Muscle of leg (tissue), 3 donors: ENCODE measurements at regions not wholly inside any gene's neighbourhood (a gene's known extent, or its start where the extent isn't known, plus 50 kb on each side); places are given as distances from the start of the nearest gene placed in this dataset.
A peak's percentile ranks its signal among the peaks of the same experiment; 100 is the strongest.

Experiments used
- DNase-seq: peaks from one replicate; pipeline ENCODE4 v3.0.0; 2013
- H3K27ac ChIP-seq: one replicate; pipeline ENCODE4 v1.5.1; 2013; ENCODE audit warnings: mild to moderate bottlenecking, low read length, control low read depth
- H3K27me3 ChIP-seq: one replicate; pipeline ENCODE4 v1.6.1; 2013; ENCODE audit warnings: low read length; ENCODE audit not compliant: control insufficient read depth, insufficient read depth
- H3K36me3 ChIP-seq: one replicate; pipeline ENCODE4 v1.6.1; 2013; ENCODE audit warnings: low read length; ENCODE audit not compliant: control insufficient read depth, insufficient read depth
- H3K4me1 ChIP-seq: one replicate; pipeline ENCODE4 v1.6.1; 2013; ENCODE audit warnings: low read length; ENCODE audit not compliant: control insufficient read depth, insufficient read depth
- H3K4me3 ChIP-seq: one replicate; pipeline ENCODE4 v1.5.1; 2013; ENCODE audit warnings: low read length, control low read depth
- H3K9me3 ChIP-seq: replicated peaks from 2 replicates; pipeline ENCODE4 v1.6.1; 2013; ENCODE audit warnings: low read depth, low read length; ENCODE audit not compliant: control insufficient read depth
- whole genome bisulfite sequencing: methylation state at CpG from one replicate; pipeline ENCODE4 v1.1.5; 2013; ENCODE audit warnings: missing lambda C conversion rate; ENCODE audit not compliant: insufficient coverage; 5-methylcytosine and 5-hydroxymethylcytosine counted together

- no peaks in the 10 kb centered on the region for H3K4me1 ChIP-seq
- no peak for DNase-seq
- no peak overlapping the region for H3K4me3 ChIP-seq
- H3K36me3 ChIP-seq = no peaks in the 10 kb centered on the region
- WGBS = 80% methylated on average over 1 of the region's 2 CpGs
- H3K27me3 ChIP-seq = no peaks in the 10 kb centered on the region
- no peak overlapping the region for H3K27ac ChIP-seq
- H3K9me3 ChIP-seq = no peaks in the 10 kb centered on the region
Observed at GRCh38 chr6:11486959-11487358, 50.6 kb upstream of the TMEM170B start.

GRCh38 chr6:11486486-11486885 is 51.1 kb upstream of the TMEM170B start:
- 78% methylated on average over 3 of the region's 7 CpGs for WGBS

GRCh38 chr6:11486051-11486450 is 51.5 kb upstream of the TMEM170B start:
- no peaks in the 10 kb centered on the region for H3K4me1 ChIP-seq
- 100% methylated on average over 1 of the region's 2 CpGs for WGBS

More at GRCh38 chr6:11486486-11486885, 51.1 kb upstream of the TMEM170B start:
- Histone ChIP-seq H3K36me3 (no peaks in the 10 kb centered on the region), H3K9me3 (no peaks in the 10 kb centered on the region), H3K4me1 (no peaks in the 10 kb centered on the region), H3K27ac (no peak overlapping the region), H3K4me3 (no peak overlapping the region), H3K27me3 (no peaks in the 10 kb centered on the region)
- DNase-seq = no peak

GRCh38 chr6:11485271-11485670 is 52.3 kb upstream of the TMEM170B start:
- Histone ChIP-seq H3K4me3 (no peak overlapping the region), H3K4me1 (no peaks in the 10 kb centered on the region), H3K27ac (no peak overlapping the region), H3K9me3 (no peaks in the 10 kb centered on the region), H3K27me3 (no peaks in the 10 kb centered on the region), H3K36me3 (no peaks in the 10 kb centered on the region)
- WGBS = 80% methylated on average over 1 of the region's 4 CpGs
- DNase-seq = no peak

More at GRCh38 chr6:11486051-11486450, 51.5 kb upstream of the TMEM170B start:
- Histone ChIP-seq H3K9me3 (no peaks in the 10 kb centered on the region), H3K4me3 (no peak overlapping the region), H3K27ac (no peak overlapping the region), H3K27me3 (no peaks in the 10 kb centered on the region), H3K36me3 (no peaks in the 10 kb centered on the region)
- DNase-seq = no peak

GRCh38 chr6:11484441-11484840 is 53.1 kb upstream of the TMEM170B start:
- WGBS = 60% methylated on average over 1 of the region's 2 CpGs
- peak; percentile 34 for DNase-seq
- Histone ChIP-seq H3K4me1 (no peaks in the 10 kb centered on the region), H3K36me3 (no peaks in the 10 kb centered on the region), H3K9me3 (no peaks in the 10 kb centered on the region), H3K27ac (no peak overlapping the region), H3K27me3 (no peaks in the 10 kb centered on the region), H3K4me3 (no peak overlapping the region)

GRCh38 chr6:11482616-11483015 is 54.9 kb upstream of the TMEM170B start:
- Histone ChIP-seq H3K36me3 (no peaks in the 10 kb centered on the region), H3K27ac (no peak overlapping the region), H3K4me1 (no peaks in the 10 kb centered on the region), H3K4me3 (no peak overlapping the region), H3K9me3 (no peaks in the 10 kb centered on the region), H3K27me3 (no peaks in the 10 kb centered on the region)
- 100% methylated on average over 1 of the region's 3 CpGs for WGBS
- no peak for DNase-seq

- H3K27ac ChIP-seq = no peak overlapping the region
- H3K27me3 ChIP-seq = no peaks in the 10 kb centered on the region
- H3K4me1 ChIP-seq = no peaks in the 10 kb centered on the region
- no peaks in the 10 kb centered on the region for H3K9me3 ChIP-seq
- H3K36me3 ChIP-seq = no peaks in the 10 kb centered on the region
- no peak for DNase-seq
- WGBS = 100% methylated on average over 1 of the region's 4 CpGs
- no peak overlapping the region for H3K4me3 ChIP-seq
Observed at GRCh38 chr6:11480541-11480940, 57.0 kb upstream of the TMEM170B start.

- no peak overlapping the region for H3K27ac ChIP-seq
- no peak for DNase-seq
- H3K4me3 ChIP-seq = no peak overlapping the region
- no peaks in the 10 kb centered on the region for H3K9me3 ChIP-seq
- WGBS = no CpG with 5 or more reads among the region's 1 CpG
- H3K27me3 ChIP-seq = no peaks in the 10 kb centered on the region
- no peaks in the 10 kb centered on the region for H3K4me1 ChIP-seq
- no peaks in the 10 kb centered on the region for H3K36me3 ChIP-seq
Observed at GRCh38 chr6:11479296-11479695, 58.3 kb upstream of the TMEM170B start.

GRCh38 chr6:11478586-11478985 is 59.0 kb upstream of the TMEM170B start:
- Histone ChIP-seq H3K36me3 (no peaks in the 10 kb centered on the region), H3K9me3 (no peaks in the 10 kb centered on the region)
- WGBS = 100% methylated on average over 2 of the region's 7 CpGs

GRCh38 chr6:11475016-11475415 is 62.5 kb upstream of the TMEM170B start:
- Histone ChIP-seq H3K36me3 (no peaks in the 10 kb centered on the region), H3K27me3 (peaks cover 3% of the 10 kb centered on the region), H3K4me3 (no peak overlapping the region), H3K4me1 (peaks cover 7% of the 10 kb centered on the region), H3K9me3 (no peaks in the 10 kb centered on the region), H3K27ac (no peak overlapping the region)
- DNase-seq = no peak

More at GRCh38 chr6:11478586-11478985, 59.0 kb upstream of the TMEM170B start:
- Histone ChIP-seq H3K27me3 (no peaks in the 10 kb centered on the region), H3K4me1 (no peaks in the 10 kb centered on the region), H3K27ac (no peak overlapping the region), H3K4me3 (no peak overlapping the region)
- no peak for DNase-seq

- peak overlapping the region; percentile 13 for H3K4me3 ChIP-seq
- WGBS = 17% methylated on average over 10 of the region's 16 CpGs
- H3K27me3 ChIP-seq = peaks cover 3% of the 10 kb centered on the region
- H3K27ac ChIP-seq = peak overlapping the region; percentile 45
- no peaks in the 10 kb centered on the region for H3K9me3 ChIP-seq
- peak; percentile 88 for DNase-seq
- no peaks in the 10 kb centered on the region for H3K36me3 ChIP-seq
- H3K4me1 ChIP-seq = peaks cover 7% of the 10 kb centered on the region
Observed at GRCh38 chr6:11473008-11473740, 64.4 kb upstream of the TMEM170B start.
